ENCODE measurements at regions not wholly inside any gene's neighbourhood (a gene's known extent, or its start where the extent isn't known, plus 50 kb on each side); places are given as distances from the start of the nearest gene placed in this dataset.

- TF ChIP-seq BCLAF1 (IDR thresholded peaks at IDR 0.05), result no peak
- TF ChIP-seq TCF7 (IDR thresholded peaks at IDR 0.05; ENCODE audit: borderline replicate concordance), result no peak
- TF ChIP-seq MAX (IDR thresholded peaks at IDR 0.05; ENCODE audit: low read depth, low read length), result no peak
- TF ChIP-seq ZNF592 (IDR thresholded peaks at IDR 0.05), result no peak
- TF ChIP-seq NR2C2 (IDR thresholded peaks at IDR 0.05; ENCODE audit: borderline replicate concordance, control insufficient read depth, insufficient read length, low read depth), result no peak
- no peak for TF ChIP-seq IKZF2 (IDR thresholded peaks at IDR 0.05)
Measured at GRCh38 chr2:67135208-67135607, 261.9 kb upstream of the ETAA1 start (continued).

- BruUV-seq (replicated peaks), result no TSS peak
- Histone ChIP-seq H3K79me2 (ENCODE audit: control insufficient read depth, insufficient read depth, low read length) (no peaks in the 10 kb centered on the region), H3K4me1 (ENCODE audit: control insufficient read depth, insufficient read depth, low read length) (no peaks in the 10 kb centered on the region), H4K20me1 (ENCODE audit: control insufficient read depth, insufficient read depth) (no peaks in the 10 kb centered on the region), H3K9ac (ENCODE audit: control insufficient read depth, insufficient read depth, low read length) (no peak overlapping the region), H2AFZ (ENCODE audit: control insufficient read depth, low read depth, low read length) (no peak overlapping the region), H3K9me3 (replicated peaks; ENCODE audit: control insufficient read depth, insufficient read depth, low read length) (no peaks in the 10 kb centered on the region), H3K27ac (ENCODE audit: control insufficient read depth, insufficient read depth) (no peak overlapping the region), H3K27me3 (replicated peaks in 1 of 2; ENCODE audit: control insufficient read depth in 2 of 2, insufficient read depth in 2 of 2, low read length in 1 of 2) (no peaks in the 10 kb centered on the region), H3K36me3 (ENCODE audit: control insufficient read depth in 2 of 2, insufficient read depth in 2 of 2, low read length in 1 of 2) (no peaks in the 10 kb centered on the region), H3K4me3 (no peak overlapping the region), H3K4me2 (ENCODE audit: control insufficient read depth, insufficient read depth) (no peak overlapping the region)
- FAIRE-seq (no peak), DNase-seq (ENCODE audit: low read depth, low spot score) (no peak), ATAC-seq (no peak)
- ChIA-PET RAD21 (ENCODE audit: unreplicated experiment) (no interaction called here), POLR2A (no interaction called here), SMC1A (ENCODE audit: uncharacterized antibody, unreplicated experiment) (no interaction called here), CTCF (no interaction called here)
- intact Hi-C loops (cut with micrococcal nuclease; ENCODE audit: unreplicated experiment) (no loop called here), in situ Hi-C loops (cut with MboI) (no loop called here)
- TF ChIP-seq BCLAF1 (IDR thresholded peaks at IDR 0.05), result no peak
- no peak for TF ChIP-seq POLR2AphosphoS5 (IDR thresholded peaks at IDR 0.05; ENCODE audit: low read length)
- no peak for TF ChIP-seq ZBTB4 (CRISPR knock-in tag; IDR thresholded peaks at IDR 0.05)
- TF ChIP-seq BRCA1 (IDR thresholded peaks at IDR 0.05; ENCODE audit: low read depth, low read length), result no peak
- TF ChIP-seq HCFC1 (IDR thresholded peaks at IDR 0.05; ENCODE audit: low read length), result no peak
Measured at GRCh38 chr2:67137699-67138098, 259.4 kb upstream of the ETAA1 start.

Measured in GM12878 (cell line).